ENCODE measurements at regions not wholly inside any gene's neighbourhood (a gene's known extent, or its start where the extent isn't known, plus 50 kb on each side); places are given as distances from the start of the nearest gene placed in this dataset.

GRCh38 chr1:57784356-57784755 lies 360.5 kb upstream of the DAB1 start:
- DNase-seq: no peak

DNA sequence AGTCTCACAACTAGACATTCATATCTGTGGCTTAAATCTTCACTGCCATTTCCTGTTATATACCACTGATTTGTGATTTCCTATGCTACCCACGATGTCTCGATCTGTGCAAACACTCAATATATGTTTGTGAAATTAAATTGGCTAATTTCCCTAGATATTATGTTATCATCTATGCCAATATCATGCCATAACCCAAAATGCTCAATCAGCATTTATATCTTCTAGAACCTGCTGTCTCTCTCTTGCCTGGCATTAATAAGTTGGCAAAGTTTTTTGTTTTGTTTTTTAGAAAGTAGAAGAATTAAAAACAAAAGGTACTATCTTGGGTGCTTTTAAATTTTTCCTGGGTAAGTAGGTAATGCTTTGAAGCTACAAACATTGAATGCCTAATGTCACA lies 358.5 kb upstream of the DAB1 start:
- DNase-seq: no peak

DNA sequence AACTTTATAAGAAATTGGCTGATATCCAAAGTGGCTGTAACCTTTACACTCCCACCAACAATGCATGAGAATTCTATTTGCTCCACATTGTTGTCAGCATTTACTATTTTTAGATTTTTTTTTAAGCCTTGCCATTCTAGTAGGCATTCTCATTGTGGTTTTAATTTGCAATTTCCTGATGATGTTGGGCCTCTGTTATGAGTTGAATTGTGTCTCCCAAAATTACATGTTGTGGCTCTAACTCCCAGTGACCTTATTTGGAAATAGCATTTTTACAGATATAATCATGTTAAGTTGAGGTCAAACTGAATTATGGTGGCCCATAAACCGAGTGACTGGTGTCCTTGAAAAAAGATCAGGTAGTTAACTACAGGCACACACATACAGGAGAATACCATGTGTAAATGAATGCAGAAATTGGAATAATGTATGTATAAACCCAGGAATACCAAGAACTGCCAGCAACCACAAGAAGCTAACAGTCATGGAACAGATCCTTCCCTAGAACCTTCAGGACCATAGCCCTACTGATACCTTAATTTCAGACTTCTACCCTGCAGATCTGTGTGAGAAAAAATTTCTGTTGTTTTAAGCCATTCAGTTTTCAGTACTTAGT lies 348.8 kb upstream of the DAB1 start:
- no peak for DNase-seq

DNA sequence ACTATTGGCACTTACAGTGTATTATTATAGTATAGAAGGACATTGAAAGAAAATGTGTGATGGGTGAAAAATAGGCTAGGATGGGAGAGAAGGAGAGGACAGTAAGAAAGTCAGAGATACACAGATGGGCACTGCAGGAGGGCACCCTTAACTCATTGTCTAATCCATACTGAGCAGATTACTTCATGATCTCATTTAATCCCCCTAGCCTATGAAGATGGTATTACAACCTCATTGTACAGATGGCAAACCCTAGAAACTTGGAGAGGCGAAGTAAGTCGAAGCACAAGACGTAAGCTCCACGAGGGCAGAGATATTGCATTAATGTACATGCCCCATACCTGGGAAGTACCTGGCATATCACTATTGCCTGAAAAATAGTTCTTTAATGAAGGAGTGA lies 346.9 kb upstream of the DAB1 start:
- DNase-seq: no peak

- no peak for DNase-seq
These were observed 346.4 kb upstream of the DAB1 start for GRCh38 chr1:57770236-57770635.

- DNase-seq: no peak
These were observed 337.8 kb upstream of the DAB1 start for GRCh38 chr1:57761628-57762027.

DNA sequence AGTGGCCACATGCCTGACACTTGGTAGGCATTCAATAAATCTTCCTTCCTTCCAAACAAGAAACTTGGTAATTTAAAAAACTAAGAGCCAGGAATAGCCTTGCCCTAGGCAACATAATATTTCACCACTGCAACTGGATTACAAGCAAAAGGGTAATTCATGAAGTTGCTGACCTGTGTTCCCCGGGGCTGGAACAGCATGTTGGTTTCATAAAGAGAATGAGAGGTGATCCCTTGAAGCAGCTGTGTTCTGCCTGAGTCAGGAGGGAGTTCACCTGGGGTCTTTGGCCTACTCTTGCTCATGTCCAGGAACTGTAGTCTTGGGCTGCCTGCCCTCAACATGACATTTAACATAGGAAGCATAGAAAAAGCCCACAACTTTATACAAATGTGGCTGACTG lies 329.0 kb upstream of the DAB1 start:
- no peak for DNase-seq

DNA sequence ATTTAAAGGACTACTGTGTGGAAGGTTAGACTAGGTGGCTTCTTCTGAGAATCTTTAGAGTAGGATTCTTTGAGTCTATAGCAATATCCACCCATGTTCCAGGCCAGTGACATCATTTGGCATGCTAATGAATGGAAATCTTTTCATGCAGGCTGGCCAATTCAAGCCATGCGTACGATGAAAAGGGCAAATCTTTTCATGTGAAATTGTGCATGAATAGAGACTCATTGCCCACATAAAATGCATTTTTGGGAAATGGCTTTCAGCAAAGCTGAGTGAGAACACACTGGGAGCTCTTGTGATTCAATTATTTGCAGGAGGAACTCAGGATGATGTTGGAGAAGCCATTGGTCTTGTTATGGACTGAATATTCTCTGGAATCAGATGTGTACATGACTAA lies 324.9 kb upstream of the DAB1 start:
- DNase-seq: no peak

GRCh38 chr1:57747818-57748217 lies 324.0 kb upstream of the DAB1 start:
- DNase-seq: no peak

DNA sequence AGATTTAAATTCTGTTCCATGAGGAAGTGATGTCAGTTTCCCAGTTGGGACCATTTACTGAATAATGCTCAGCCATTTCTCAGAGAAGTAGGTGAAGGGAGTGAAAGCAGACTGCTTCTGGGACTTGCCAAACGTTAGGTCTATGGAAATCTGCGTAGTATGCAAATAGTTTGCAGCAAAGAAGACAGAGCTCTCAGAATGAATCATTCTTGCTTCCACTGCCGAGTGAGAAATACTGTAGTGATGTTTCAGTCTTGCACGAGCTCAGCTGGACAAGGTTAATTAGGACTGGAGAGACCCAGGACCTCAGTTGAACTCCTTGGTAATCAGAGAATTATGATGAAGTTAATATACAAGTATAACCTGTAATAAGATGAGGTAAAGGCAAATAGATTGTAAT lies 317.7 kb upstream of the DAB1 start:
- no peak for DNase-seq

DNA sequence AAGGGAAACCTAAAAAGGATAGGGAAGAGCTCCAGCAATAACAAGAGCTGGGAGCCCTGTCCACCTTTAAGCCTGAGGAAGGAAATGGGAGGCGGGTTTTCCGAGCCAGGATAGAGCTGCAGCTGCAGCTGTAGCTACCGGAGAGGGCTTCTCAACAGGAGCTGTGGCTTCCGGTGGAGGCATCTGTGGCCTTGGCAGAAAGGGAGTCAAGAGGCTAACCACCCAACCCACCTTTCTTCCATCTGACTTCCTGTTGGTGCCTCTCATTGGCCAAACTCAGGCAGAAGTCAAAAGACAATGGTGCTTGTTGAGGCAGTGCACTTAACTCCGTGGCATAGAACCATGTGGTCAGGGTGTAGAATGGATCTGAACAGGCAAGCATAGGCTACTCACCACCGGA lies 313.1 kb upstream of the DAB1 start:
- DNase-seq: no peak

- no peak for DNase-seq
These were observed 305.3 kb upstream of the DAB1 start for GRCh38 chr1:57729181-57729580.

DNA sequence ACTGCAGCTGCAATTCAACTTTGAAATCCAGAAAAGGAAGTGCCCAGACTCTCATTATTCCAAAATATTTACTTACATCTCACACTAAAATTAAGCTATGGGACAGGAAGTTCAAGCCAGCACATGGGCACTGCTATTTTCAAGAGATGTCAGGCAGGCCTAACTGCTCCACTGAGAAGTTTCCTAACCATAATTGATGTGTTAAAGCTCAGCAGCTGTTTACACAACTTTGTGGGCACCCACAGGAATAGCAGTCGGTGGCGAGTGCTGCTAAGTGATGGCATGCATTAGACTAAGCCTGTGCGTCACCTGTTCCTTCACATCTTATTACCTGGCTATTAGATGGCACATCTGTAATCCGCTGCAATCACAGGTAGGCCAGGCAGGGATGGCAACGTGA lies 303.3 kb upstream of the DAB1 start:
- no peak for DNase-seq

DNA sequence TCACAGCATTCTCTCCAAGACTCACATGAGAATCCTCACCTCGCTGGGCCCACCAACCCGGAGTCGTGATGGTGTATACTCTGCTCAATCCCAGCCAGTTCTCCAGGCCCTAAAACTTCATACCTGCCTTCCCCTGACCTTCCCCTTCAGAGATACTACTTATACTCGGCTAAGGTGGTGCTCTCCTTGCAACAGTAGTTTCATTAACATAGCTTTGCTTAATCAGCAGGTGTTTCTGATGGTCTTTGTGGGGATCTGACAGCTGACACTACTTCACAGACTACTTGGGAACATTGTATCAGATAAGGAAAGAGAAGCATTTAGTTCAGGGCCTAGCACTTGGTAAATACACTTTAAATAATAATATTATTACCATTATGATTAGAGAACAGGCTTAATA lies 301.5 kb upstream of the DAB1 start:
- no peak for DNase-seq

DNA sequence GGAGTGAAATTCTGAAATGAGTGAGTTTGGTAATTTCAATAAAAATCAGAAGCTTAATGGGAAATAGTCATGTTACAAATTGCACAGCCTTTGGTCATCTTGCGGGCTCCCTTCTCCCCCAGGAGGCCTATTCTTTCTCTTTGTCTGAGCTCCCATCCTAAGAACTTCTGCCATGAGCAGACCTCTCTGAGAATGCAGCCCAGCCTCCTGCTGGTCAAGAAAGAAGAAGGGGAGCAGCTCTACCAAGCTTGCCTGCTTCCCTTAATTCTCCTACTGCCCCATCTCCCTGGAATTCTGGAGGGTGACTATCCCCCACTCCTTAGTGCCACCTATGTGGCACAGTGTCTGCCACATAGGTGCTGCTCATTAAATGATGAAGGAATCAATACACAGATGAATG lies 300.7 kb upstream of the DAB1 start:
- no peak for DNase-seq

GRCh38 chr1:57722285-57722978 lies 298.6 kb upstream of the DAB1 start:
- DNase-seq: no peak

- no peak for DNase-seq
These were observed 297.1 kb upstream of the DAB1 start for GRCh38 chr1:57721001-57721400.

- DNase-seq: no peak
These were observed 295.4 kb upstream of the DAB1 start for GRCh38 chr1:57719274-57719673.

DNA sequence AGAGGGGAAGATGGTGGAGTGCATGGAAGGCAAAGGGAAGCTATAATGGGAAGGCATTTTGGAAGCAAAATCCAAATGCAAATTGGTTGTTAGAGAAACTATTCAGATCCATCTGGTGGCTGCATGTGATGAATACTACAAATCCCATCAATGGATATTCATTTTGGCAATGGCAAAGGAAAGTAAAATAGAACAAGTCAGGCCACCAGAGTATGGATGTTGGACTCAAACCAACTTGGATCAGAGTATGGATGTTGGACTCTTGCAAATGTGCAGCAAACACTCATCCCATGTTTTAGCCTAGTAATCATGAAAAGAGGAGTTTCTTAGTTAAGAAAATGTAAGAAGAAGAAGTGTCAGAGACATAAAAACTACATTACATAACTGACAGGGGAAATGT lies 289.6 kb upstream of the DAB1 start:
- DNase-seq: no peak

- DNase-seq: no peak
These were observed 289.0 kb upstream of the DAB1 start for GRCh38 chr1:57712846-57713245.

DNA sequence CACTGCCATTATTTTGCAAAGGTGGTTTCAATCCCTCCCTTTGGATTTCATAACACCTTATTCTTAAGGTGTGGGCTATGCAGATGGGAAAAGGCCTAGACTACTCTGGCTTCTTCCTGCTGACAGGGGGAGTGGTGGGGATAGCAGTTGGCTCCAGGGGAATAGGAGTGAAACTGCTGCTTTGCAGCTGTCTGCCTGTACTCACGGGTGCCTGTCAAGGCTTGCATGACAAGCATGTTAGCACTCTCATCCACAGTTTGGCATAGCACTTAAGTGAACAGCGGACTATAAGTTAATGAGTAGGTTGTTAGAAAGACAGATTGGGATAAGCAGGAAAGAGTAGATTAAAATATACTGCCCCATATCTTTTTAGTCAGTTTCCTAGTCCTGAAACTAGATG lies 287.5 kb upstream of the DAB1 start:
- peak; percentile 24 for DNase-seq

DNA sequence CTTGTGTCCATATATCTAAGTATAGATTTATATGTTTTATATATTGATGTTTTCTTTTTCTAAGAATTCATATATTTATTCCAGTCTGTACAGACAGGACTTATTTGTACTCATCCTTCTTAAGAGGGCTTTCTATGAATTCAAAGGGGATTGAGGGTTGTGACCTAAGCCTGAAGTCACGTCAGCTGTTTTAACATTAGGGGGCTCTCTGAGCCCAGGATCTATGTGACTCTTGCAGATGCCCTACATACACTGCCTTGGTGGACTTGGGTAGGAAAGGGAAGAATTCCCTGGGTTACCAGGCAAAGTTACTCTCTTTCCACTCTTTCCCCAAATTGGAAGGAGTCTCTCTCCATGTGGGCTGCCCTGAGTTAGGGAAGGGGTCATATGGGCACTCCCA lies 283.8 kb upstream of the DAB1 start:
- no peak for DNase-seq

GRCh38 chr1:57704811-57705210 lies 281.0 kb upstream of the DAB1 start:
- no peak for DNase-seq

DNA sequence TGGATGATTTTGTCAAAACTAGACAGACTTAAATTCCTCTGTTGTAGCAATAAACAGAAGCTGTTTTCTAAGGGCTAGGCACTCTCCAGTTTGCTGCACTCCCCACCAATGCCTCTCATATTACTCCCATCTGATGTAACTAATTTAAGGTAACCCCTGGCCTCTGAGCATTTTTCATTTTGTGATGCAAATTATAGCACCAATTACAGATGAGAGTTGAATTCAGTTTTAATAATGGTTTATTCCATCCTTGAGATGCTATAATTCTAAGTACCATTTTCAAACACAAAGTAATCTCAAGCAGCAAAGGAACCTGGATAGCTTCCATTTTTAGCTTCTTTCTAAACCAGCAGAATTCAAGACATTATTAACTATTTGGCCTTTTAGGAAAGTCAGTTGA lies 280.4 kb upstream of the DAB1 start:
- no peak for DNase-seq

- no peak for DNase-seq
These were observed 273.0 kb upstream of the DAB1 start for GRCh38 chr1:57696904-57697303.
